Heart left ventricle (tissue), 13 donors: ENCODE measurements at regions not wholly inside any gene's neighbourhood (a gene's known extent, or its start where the extent isn't known, plus 50 kb on each side); places are given as distances from the start of the nearest gene placed in this dataset.

Experiments
- CTCF ChIP-seq, 12 donors: fragments of 200-600 bp; sonication (generic) in 4 of 12; IDR thresholded peaks; one replicate each; pipeline versions ENCODE4 v1.5.0 to v1.8.0; 2018 to 2022; ENCODE audit warnings: antibody characterized with exemption in 12 of 12, mild to moderate bottlenecking in 5 of 12
- POLR2A ChIP-seq, 2 donors: fragments of 450-650 bp; IDR thresholded peaks; one replicate each; pipeline ENCODE4 v1.6.1; 2017; ENCODE audit warnings: antibody characterized with exemption in 2 of 2, mild to moderate bottlenecking in 2 of 2, moderate library complexity in 2 of 2
- donor health status: ischemic (EF 13 %, LVEDD 7.1; RV severe dilation, severe dysfunction).
- donor health status: DM: no; HTN: yes; CAD: no.
- donor health status: DM: no; HTN: no; CAD: no.
- donor health status: ischemic (EF 25% LVEDD 6.9; RV normal size, moderate dysfunction).
- donor health status: ischemic (EF 25% LVEDD 5.7; RV mildly dilated, moderate dysfunction).
- donor health status: ischemic (EF 35%, LVEDD 5.7; RV mildly dilated, moderate dysfunction).
- donor health status: nonischemic (EF 11% LVEDD 7.7; RV severe dilation, severe dysfunction).
- donor health status: DM: yes; HTN: yes; CAD: no.
- donor health status: PGD.
- donor health status: ischemic (EF 29% LVEDD 5.4; RV normal size, mild dysfunction).
- donor health status: nonischemic (EF 23%, LVEDD 6.1; RV moderate dilation, normal function).

- TF ChIP-seq CTCF (IDR thresholded peaks at IDR 0.05) (no peak), POLR2A (IDR thresholded peaks at IDR 0.05) (no peak)
Measured at GRCh38 chr2:78779761-78780160, 245.7 kb upstream of the REG3G start.
